RWPE2 (cell line): ENCODE measurements at regions not wholly inside any gene's neighbourhood (a gene's known extent, or its start where the extent isn't known, plus 50 kb on each side); places are given as distances from the start of the nearest gene placed in this dataset.

Experiments used
- ATAC-seq: fragments of 200-7000 bp; cut with Tn5 transposase; 3 replicates; pipeline ENCODE4 v1.9.1; 2021; ENCODE audit warnings: low read depth
- DNase-seq: peaks from one replicate; pipeline ENCODE4 v3.0.0-alpha.2; 2020; ENCODE audit warnings: low spot score
- H3K27ac ChIP-seq: fragments of 450-650 bp; 2 replicates; pipeline ENCODE4 v1.5.1; 2017; ENCODE audit warnings: mild to moderate bottlenecking; ENCODE audit not compliant: poor library complexity, severe bottlenecking
- H3K27me3 ChIP-seq: fragments of 250-450 bp; sonication (Bioruptor Pico); 2 replicates; pipeline ENCODE4 v1.5.1; 2021; ENCODE audit warnings: mild to moderate bottlenecking, moderate library complexity; ENCODE audit not compliant: insufficient read depth, poor library complexity, severe bottlenecking
- H3K36me3 ChIP-seq: fragments of 250-450 bp; sonication (Bioruptor Pico); 2 replicates; pipeline ENCODE4 v1.5.1; 2020; ENCODE audit warnings: low read depth, mild to moderate bottlenecking, moderate library complexity
- H3K4me1 ChIP-seq: fragments of 250-450 bp; sonication (Bioruptor Pico); 2 replicates; pipeline ENCODE4 v1.5.1; 2021; ENCODE audit warnings: mild to moderate bottlenecking, moderate library complexity; ENCODE audit not compliant: insufficient read depth, poor library complexity, severe bottlenecking
- H3K4me3 ChIP-seq: fragments of 250-450 bp; sonication (Bioruptor Pico); 2 replicates; pipeline ENCODE4 v1.5.1; 2021; ENCODE audit warnings: mild to moderate bottlenecking, moderate library complexity; ENCODE audit not compliant: severe bottlenecking
- H3K9me3 ChIP-seq: fragments of 250-450 bp; sonication (Bioruptor Pico); 2 replicates; pipeline ENCODE4 v1.5.1; 2021; ENCODE audit warnings: mild to moderate bottlenecking, moderate library complexity; ENCODE audit not compliant: severe bottlenecking
- TF ChIP-seq, protein P1 (sequence below): fragments of 450-650 bp; IDR thresholded peaks from one replicate; pipeline ENCODE4 v1.5.1; 2017; ENCODE audit warnings: mild to moderate bottlenecking, moderate library complexity; ENCODE audit not compliant: poor library complexity, severe bottlenecking

DNA sequence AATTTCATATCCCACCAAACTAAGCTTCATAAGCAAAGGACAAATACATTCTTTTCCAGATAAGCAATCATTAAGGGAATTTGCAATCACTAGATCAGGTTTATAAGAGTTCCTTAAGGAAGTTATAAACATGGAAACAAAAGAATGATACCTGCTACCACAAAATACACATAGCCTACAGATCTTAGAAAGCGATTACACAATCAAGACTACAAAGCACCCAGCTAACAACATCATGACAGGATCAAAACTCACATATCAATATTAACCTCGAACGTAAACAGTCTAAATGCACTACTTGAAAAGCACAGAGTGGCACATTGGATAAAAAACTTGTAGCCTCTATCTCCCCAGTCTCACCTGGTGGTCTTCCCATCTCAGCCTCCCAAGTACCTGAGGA, 512.4 kb upstream of the PTGER4 start:
- H3K27ac ChIP-seq = no peak overlapping the region
- H3K9me3 ChIP-seq = no peaks in the 10 kb centered on the region
- no peaks in the 10 kb centered on the region for H3K36me3 ChIP-seq
- no peaks in the 10 kb centered on the region for H3K27me3 ChIP-seq
- peaks cover 10% of the 10 kb centered on the region for H3K4me1 ChIP-seq
- no peak for ATAC-seq
- H3K4me3 ChIP-seq = no peak overlapping the region
- no peak for DNase-seq
- TF ChIP-seq, protein P1, sequence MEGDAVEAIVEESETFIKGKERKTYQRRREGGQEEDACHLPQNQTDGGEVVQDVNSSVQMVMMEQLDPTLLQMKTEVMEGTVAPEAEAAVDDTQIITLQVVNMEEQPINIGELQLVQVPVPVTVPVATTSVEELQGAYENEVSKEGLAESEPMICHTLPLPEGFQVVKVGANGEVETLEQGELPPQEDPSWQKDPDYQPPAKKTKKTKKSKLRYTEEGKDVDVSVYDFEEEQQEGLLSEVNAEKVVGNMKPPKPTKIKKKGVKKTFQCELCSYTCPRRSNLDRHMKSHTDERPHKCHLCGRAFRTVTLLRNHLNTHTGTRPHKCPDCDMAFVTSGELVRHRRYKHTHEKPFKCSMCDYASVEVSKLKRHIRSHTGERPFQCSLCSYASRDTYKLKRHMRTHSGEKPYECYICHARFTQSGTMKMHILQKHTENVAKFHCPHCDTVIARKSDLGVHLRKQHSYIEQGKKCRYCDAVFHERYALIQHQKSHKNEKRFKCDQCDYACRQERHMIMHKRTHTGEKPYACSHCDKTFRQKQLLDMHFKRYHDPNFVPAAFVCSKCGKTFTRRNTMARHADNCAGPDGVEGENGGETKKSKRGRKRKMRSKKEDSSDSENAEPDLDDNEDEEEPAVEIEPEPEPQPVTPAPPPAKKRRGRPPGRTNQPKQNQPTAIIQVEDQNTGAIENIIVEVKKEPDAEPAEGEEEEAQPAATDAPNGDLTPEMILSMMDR = no peak

DNA sequence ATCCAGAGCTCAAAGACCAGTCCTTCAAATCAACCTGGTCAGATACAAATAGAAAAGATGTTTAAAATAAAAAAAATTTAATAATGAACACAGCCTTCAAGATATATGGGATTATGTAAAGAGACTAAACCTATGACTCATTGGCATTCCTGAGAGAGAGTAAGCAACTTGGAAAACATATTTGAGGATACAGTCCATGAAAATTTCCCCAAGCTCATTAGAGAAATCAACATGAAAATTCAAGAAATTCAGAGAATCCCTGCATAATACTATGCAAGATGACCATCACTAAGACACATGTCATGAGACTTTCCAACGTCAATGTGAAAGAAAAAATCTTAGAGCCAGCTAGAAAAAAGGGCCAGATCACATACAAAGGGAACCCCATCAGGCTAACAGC, 512.9 kb upstream of the PTGER4 start:
- Histone ChIP-seq H3K27me3 (no peaks in the 10 kb centered on the region), H3K36me3 (no peaks in the 10 kb centered on the region), H3K4me1 (peaks cover 8% of the 10 kb centered on the region), H3K9me3 (no peaks in the 10 kb centered on the region), H3K4me3 (no peak overlapping the region), H3K27ac (no peak overlapping the region)
- peak; percentile 71; the same call in 2 of the 3 replicates for ATAC-seq
- TF ChIP-seq, protein P1 = no peak
- no peak for DNase-seq

DNA sequence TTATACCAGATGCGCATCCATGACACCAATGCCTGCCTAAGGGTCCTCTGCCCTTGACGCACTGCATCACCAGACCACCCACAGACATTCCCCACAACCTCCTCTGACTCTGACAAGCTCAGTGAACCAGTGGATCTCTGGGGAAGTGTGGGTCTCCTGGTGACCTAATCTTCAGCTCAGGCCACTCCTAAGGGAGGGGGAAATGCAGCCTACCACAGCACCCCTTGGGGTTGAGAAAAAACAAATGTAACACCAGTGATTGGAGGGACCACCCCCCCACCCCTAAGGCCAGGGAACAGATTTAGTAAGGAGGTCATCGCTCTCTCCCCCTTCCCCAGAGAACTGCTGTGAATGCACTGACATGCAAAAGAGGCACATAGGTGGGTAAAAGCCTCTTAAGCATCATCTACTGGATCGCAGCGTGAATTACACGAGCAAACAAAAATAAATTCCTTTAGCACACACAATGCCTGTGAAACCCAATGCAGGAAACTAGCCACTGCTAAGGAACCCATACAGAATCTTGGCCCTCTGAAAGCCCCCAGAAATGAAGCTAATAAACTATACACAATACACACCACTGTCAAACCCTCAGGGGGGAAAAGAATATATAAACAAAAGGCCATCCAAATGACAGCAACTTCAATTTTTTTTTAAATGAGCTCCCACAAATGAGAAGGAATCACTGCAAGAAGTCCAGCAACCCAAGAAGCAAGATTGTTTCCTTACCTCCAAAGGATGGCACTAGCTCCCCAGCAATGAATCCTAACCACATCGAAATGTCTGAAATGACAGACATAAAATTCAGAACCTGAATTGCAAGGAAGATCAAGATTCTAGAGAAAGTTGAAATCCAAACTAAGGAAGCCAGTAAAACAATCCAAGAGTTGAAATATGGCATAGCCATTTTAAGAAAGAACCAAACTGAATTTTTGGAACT, 513.7 kb upstream of the PTGER4 start:
- Histone ChIP-seq H3K9me3 (no peaks in the 10 kb centered on the region), H3K4me3 (no peak overlapping the region), H3K27me3 (no peaks in the 10 kb centered on the region), H3K36me3 (no peaks in the 10 kb centered on the region), H3K4me1 (peaks cover 8% of the 10 kb centered on the region), H3K27ac (no peak overlapping the region)
- TF ChIP-seq, protein P1 = peak; percentile 46
- DNase-seq (no peak), ATAC-seq (no peak)

DNA sequence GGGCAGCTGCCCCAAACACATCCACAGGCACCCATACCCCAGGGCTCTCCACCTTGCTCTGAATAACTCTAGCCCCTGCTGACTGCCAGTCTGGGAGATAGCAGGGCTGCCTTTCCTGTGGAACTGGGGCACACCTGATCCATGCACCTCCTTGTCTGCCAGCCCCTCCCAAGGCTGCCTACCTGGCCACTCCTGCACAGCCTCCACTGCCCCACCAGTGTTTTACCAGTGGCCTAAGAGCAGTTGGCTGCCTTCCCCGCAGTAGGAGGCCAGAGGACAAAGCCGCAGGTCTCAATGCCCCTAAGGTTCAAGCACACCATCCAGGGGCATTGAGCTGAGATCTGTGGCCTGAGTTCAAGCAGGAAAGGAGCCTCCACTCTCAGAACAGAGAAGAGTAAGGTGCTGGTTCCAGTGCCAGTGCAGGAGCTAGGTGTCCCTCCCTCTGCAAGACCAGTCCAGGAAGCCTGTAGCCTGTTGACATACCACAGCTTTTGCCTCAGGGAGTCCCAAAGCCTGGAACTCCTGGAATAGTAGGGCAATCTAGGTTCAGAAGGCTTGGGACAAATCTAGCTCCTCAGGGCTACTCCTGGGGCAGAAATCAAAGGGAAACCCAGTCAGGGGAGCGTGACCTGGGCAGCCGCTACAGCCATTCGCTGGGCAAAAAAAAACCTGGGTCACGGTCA, 514.5 kb upstream of the PTGER4 start:
- no peaks in the 10 kb centered on the region for H3K27me3 ChIP-seq
- H3K4me3 ChIP-seq = no peak overlapping the region
- H3K9me3 ChIP-seq = no peaks in the 10 kb centered on the region
- H3K36me3 ChIP-seq = no peaks in the 10 kb centered on the region
- TF ChIP-seq, protein P1 = no peak
- DNase-seq (no peak), ATAC-seq (no peak)
- H3K27ac ChIP-seq = no peak overlapping the region
- H3K4me1 ChIP-seq = peaks cover 8% of the 10 kb centered on the region
